GM23338 (cell line): ENCODE measurements at regions not wholly inside any gene's neighbourhood (a gene's known extent, or its start where the extent isn't known, plus 50 kb on each side); places are given as distances from the start of the nearest gene placed in this dataset.
"Not testable (repeated sequence)": the region's sequence is repeated elsewhere in the genome, so short reads cannot be mapped to it uniquely, and the experiment has no call there.

Experiments
- ATAC-seq: fragments of 200-7000 bp; cut with Tn5 transposase; 3 replicates; pipeline ENCODE4 v1.9.1; 2020
- DNase-seq: peaks from one replicate; pipeline ENCODE4 v3.0.0-alpha.2; 2015; ENCODE audit warnings: low spot score
- H2AFZ ChIP-seq: fragments of 200-600 bp; sonication (generic); 2 replicates; pipeline ENCODE4 v1.8.0; 2016; ENCODE audit warnings: antibody characterized with exemption, mild to moderate bottlenecking, moderate library complexity
- H3F3A ChIP-seq: fragments of 200-600 bp; sonication (generic); replicated peaks from 2 replicates; pipeline ENCODE4 v1.8.0; 2017; ENCODE audit warnings: antibody characterized with exemption, mixed run types, low read depth
- H3K27ac ChIP-seq: fragments of 200-600 bp; sonication (generic); 2 replicates; pipeline ENCODE4 v1.6.1; 2016; ENCODE audit warnings: low read depth
- H3K27me3 ChIP-seq: fragments of 200-600 bp; sonication (generic); 2 replicates; pipeline ENCODE4 v1.8.0; 2016; ENCODE audit warnings: mild to moderate bottlenecking, mixed run types, moderate library complexity; ENCODE audit not compliant: insufficient read depth
- H3K36me3 ChIP-seq: fragments of 200-600 bp; sonication (generic); 2 replicates; pipeline ENCODE4 v1.8.0; 2016; ENCODE audit warnings: mild to moderate bottlenecking; ENCODE audit not compliant: insufficient read depth
- H3K4me1 ChIP-seq: fragments of 200-600 bp; sonication (generic); 2 replicates; pipeline ENCODE4 v1.8.0; 2016; ENCODE audit warnings: mild to moderate bottlenecking, moderate library complexity; ENCODE audit not compliant: insufficient read depth
- H3K4me2 ChIP-seq: fragments of 200-600 bp; sonication (generic); 2 replicates; pipeline ENCODE4 v1.7.1; 2017; ENCODE audit warnings: mixed run types
- H3K4me3 ChIP-seq: fragments of 200-600 bp; sonication (generic); 2 replicates; pipeline ENCODE4 v1.6.1; 2016; ENCODE audit warnings: mixed run types
- H3K79me2 ChIP-seq: fragments of 200-600 bp; sonication (generic); replicated peaks from 2 replicates; pipeline ENCODE4 v1.8.0; 2017; ENCODE audit warnings: mild to moderate bottlenecking; ENCODE audit not compliant: insufficient read depth
- H3K9me2 ChIP-seq: fragments of 200-600 bp; sonication (generic); 2 replicates; pipeline ENCODE4 v1.8.0; 2017; ENCODE audit not compliant: insufficient read depth
- H4K20me1 ChIP-seq: fragments of 200-600 bp; sonication (generic); replicated peaks from 2 replicates; pipeline ENCODE4 v1.8.0; 2017; ENCODE audit warnings: mild to moderate bottlenecking; ENCODE audit not compliant: insufficient read depth
- H3K27ac Mint-ChIP-seq: 2 replicates; pipeline ENCODE4 v1.8.0; 2020; ENCODE audit warnings: inconsistent platforms, mild to moderate bottlenecking, moderate library complexity, mixed read lengths
- H3K27me3 Mint-ChIP-seq: 3 replicates; pipeline ENCODE4 v1.8.0; 2022; ENCODE audit warnings: low read depth, mild to moderate bottlenecking, moderate library complexity, mixed read lengths, inconsistent platforms; ENCODE audit not compliant: insufficient read depth, poor library complexity
- H3K36me3 Mint-ChIP-seq: 3 replicates; pipeline ENCODE4 v1.8.0; 2021; ENCODE audit warnings: low read depth, mild to moderate bottlenecking, inconsistent platforms, moderate library complexity, mixed read lengths
- H3K4me1 Mint-ChIP-seq: 3 replicates; pipeline ENCODE4 v1.8.0; 2020; ENCODE audit warnings: mild to moderate bottlenecking, inconsistent platforms, mixed read lengths
- H3K4me3 Mint-ChIP-seq: 3 replicates; pipeline ENCODE4 v1.8.0; 2021; ENCODE audit warnings: moderate library complexity, mild to moderate bottlenecking, inconsistent platforms, mixed read lengths
- H3K9me3 Mint-ChIP-seq: 3 replicates; pipeline ENCODE4 v1.8.0; 2020; ENCODE audit warnings: moderate library complexity, mild to moderate bottlenecking, inconsistent platforms, mixed read lengths
- EZH2 ChIP-seq: fragments of 200-600 bp; sonication (generic); IDR thresholded peaks from one replicate; pipeline ENCODE4 v1.8.0; 2017; ENCODE audit warnings: antibody characterized with exemption, mild to moderate bottlenecking, low read depth; ENCODE audit not compliant: unreplicated experiment
- JUNB ChIP-seq: IDR thresholded peaks from one replicate; pipeline ENCODE4 v1.6.1; 2016; ENCODE audit warnings: antibody characterized with exemption; ENCODE audit not compliant: unreplicated experiment
- NANOG ChIP-seq: IDR thresholded peaks from 2 replicates; pipeline ENCODE4 v1.6.1; 2016; ENCODE audit warnings: antibody characterized with exemption, borderline replicate concordance
- POLR2AphosphoS5 ChIP-seq: IDR thresholded peaks from 2 replicates; pipeline ENCODE4 v1.6.1; 2016; ENCODE audit warnings: antibody characterized with exemption, low read depth
- REST ChIP-seq: IDR thresholded peaks from one replicate; pipeline ENCODE4 v1.6.1; 2018; ENCODE audit warnings: antibody characterized with exemption; ENCODE audit not compliant: unreplicated experiment
- STAT1 ChIP-seq: IDR thresholded peaks from one replicate; pipeline ENCODE4 v1.6.1; 2016; ENCODE audit warnings: antibody characterized with exemption; ENCODE audit not compliant: unreplicated experiment
- ZNF114 ChIP-seq: fragments of 250-450 bp; sonication (Bioruptor Pico); IDR thresholded peaks from 2 replicates; pipeline ENCODE4 v1.5.0; 2020; ENCODE audit warnings: mild to moderate bottlenecking, moderate library complexity
- TF ChIP-seq, protein P1 (sequence below): IDR thresholded peaks from 2 replicates; pipeline ENCODE4 v1.6.1; 2016; ENCODE audit warnings: antibody characterized with exemption
- TF ChIP-seq, protein P2 (sequence below), 2 experiments: fragments of 200-600 bp in 1 of 2; sonication (generic) in 1 of 2; conservative IDR thresholded peaks; 2 replicates each; pipeline versions ENCODE4 v1.5.1 to v1.6.1; 2016 to 2017; ENCODE audit warnings: antibody characterized with exemption in 2 of 2, low read depth in 2 of 2, mild to moderate bottlenecking in 2 of 2, moderate library complexity in 1 of 2

DNA sequence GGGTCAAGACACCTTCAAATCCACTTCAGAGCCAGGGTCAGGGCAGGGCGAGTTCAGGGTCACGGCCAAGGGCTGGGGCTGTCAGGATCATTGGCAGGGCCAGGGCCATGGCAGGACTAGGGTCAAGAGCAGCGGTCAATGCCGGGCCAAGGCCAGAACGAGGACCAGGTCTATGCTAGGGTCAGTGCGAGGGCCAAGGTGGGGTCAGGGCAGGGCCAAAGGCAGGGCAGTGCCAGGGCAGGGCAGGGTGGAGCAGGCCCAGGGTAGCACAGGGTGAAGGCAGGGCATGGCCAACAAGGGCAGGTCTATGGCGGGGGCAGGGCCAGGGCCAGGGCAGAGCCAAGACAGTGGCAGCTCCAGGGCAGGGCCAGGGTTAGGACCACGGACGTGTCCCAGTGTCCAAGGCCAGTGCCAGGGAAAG, 154.0 kb downstream of the LIPI start:
- no peaks in the 10 kb centered on the region for H3K36me3 ChIP-seq
- no peak for DNase-seq
- H4K20me1 ChIP-seq: peaks cover 6% of the 10 kb centered on the region
- no peak for ATAC-seq
- Mint-ChIP-seq H3K27ac (peak overlapping the region; percentile 85), H3K36me3 (no peaks in the 10 kb centered on the region; the same call in 1 of the 3 replicates), H3K4me3 (no peak overlapping the region), H3K4me1 (no peaks in the 10 kb centered on the region), H3K9me3 (no peaks in the 10 kb centered on the region; the same call in 2 of the 3 replicates), H3K27me3 (no peaks in the 10 kb centered on the region)
- peaks cover 40% of the 10 kb centered on the region for H3K79me2 ChIP-seq
- H3K27me3 ChIP-seq: no peaks in the 10 kb centered on the region
- TF ChIP-seq ZNF114 (CRISPR knock-in tag): no peak
- TF ChIP-seq, protein P1, sequence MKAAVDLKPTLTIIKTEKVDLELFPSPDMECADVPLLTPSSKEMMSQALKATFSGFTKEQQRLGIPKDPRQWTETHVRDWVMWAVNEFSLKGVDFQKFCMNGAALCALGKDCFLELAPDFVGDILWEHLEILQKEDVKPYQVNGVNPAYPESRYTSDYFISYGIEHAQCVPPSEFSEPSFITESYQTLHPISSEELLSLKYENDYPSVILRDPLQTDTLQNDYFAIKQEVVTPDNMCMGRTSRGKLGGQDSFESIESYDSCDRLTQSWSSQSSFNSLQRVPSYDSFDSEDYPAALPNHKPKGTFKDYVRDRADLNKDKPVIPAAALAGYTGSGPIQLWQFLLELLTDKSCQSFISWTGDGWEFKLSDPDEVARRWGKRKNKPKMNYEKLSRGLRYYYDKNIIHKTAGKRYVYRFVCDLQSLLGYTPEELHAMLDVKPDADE: no peak
- no peak for TF ChIP-seq STAT1
- TF ChIP-seq REST: no peak
- TF ChIP-seq, protein P2, sequence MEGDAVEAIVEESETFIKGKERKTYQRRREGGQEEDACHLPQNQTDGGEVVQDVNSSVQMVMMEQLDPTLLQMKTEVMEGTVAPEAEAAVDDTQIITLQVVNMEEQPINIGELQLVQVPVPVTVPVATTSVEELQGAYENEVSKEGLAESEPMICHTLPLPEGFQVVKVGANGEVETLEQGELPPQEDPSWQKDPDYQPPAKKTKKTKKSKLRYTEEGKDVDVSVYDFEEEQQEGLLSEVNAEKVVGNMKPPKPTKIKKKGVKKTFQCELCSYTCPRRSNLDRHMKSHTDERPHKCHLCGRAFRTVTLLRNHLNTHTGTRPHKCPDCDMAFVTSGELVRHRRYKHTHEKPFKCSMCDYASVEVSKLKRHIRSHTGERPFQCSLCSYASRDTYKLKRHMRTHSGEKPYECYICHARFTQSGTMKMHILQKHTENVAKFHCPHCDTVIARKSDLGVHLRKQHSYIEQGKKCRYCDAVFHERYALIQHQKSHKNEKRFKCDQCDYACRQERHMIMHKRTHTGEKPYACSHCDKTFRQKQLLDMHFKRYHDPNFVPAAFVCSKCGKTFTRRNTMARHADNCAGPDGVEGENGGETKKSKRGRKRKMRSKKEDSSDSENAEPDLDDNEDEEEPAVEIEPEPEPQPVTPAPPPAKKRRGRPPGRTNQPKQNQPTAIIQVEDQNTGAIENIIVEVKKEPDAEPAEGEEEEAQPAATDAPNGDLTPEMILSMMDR (conservative IDR thresholded peaks at IDR 0.05; ENCODE audit: low read depth in 2 of 2): no peak
- no peak for TF ChIP-seq POLR2AphosphoS5
- no peak for TF ChIP-seq EZH2
- TF ChIP-seq NANOG: no peak
- TF ChIP-seq JUNB: no peak
- H3K4me1 ChIP-seq: no peaks in the 10 kb centered on the region
- no peak overlapping the region for H3K4me2 ChIP-seq
- H3F3A ChIP-seq: no peaks in the 10 kb centered on the region
- H3K27ac ChIP-seq: no peak overlapping the region; the same call in 1 of the 2 replicates
- no peak overlapping the region for H3K4me3 ChIP-seq
- H2AFZ ChIP-seq: no peak overlapping the region
- H3K9me2 ChIP-seq: no peaks in the 10 kb centered on the region

- H3K9me3 Mint-ChIP-seq, H3K36me3 Mint-ChIP-seq, H3K4me3 ChIP-seq, H3K4me1 ChIP-seq, H2AFZ ChIP-seq, H3F3A ChIP-seq, H3K36me3 ChIP-seq, H3K4me3 Mint-ChIP-seq, H4K20me1 ChIP-seq, H3K4me1 Mint-ChIP-seq, H3K27me3 ChIP-seq, ATAC-seq, H3K27ac ChIP-seq, H3K9me2 ChIP-seq, DNase-seq, H3K27me3 Mint-ChIP-seq, H3K4me2 ChIP-seq: not testable (repeated sequence)
- peaks cover 49% of the 10 kb centered on the region for H3K79me2 ChIP-seq
- H3K27ac Mint-ChIP-seq: peak overlapping the region; percentile 85
These were observed 154.8 kb downstream of the LIPI start for GRCh38 chr21:14055746-14056515.
